Stimulated activated CD4-positive, alpha-beta T cell treated with anti-CD3 and anti-CD28 coated beads, Interleukin-2, amount 100 ng/mL, for 48 hours (primary cell): ENCODE measurements at regions not wholly inside any gene's neighbourhood (a gene's known extent, or its start where the extent isn't known, plus 50 kb on each side); places are given as distances from the start of the nearest gene placed in this dataset.
A peak's percentile ranks its signal among the peaks of the same experiment; 100 is the strongest.
"Not testable (repeated sequence)": the region's sequence is repeated elsewhere in the genome, so short reads cannot be mapped to it uniquely, and the experiment has no call there.

Experiments
- DNase-seq, 2 donors: peaks; one replicate each; pipeline ENCODE4 v3.0.0-alpha.2; 2020

GRCh38 chrX:46366381-46367207, 178.6 kb downstream of the ZNF674 start:
- no peak for DNase-seq

- DNase-seq: no peak
Measured at GRCh38 chrX:46354481-46354880, 190.7 kb downstream of the ZNF674 start.

DNA sequence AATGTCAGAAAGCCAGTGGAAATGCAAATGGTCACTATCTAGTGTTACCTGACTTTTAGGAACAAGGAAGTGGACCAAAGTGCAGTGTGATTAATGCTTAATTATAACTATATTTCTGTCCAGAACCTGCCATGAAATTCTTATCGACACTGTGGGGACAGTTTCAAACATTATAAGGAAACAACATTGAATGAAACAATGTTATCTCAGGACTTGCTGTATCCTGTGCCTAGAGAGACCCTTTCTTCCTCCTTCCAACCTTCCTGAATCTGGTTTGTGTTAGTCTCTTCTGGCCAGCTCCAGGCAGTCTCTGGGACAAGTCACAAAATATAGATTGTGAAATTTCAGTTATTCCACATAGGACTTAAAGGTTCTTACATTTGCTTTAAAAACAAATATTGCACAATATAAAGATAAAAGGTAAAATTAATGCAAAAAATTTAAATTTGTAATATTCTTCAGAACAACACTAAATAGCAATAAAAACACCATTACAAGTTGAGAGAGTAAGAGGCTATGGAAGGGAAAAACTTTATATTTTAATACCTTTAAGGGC, 203.4 kb downstream of the ZNF674 start:
- no peak for DNase-seq

- no peak for DNase-seq
Measured at GRCh38 chrX:46340696-46341095, 204.5 kb downstream of the ZNF674 start.

DNA sequence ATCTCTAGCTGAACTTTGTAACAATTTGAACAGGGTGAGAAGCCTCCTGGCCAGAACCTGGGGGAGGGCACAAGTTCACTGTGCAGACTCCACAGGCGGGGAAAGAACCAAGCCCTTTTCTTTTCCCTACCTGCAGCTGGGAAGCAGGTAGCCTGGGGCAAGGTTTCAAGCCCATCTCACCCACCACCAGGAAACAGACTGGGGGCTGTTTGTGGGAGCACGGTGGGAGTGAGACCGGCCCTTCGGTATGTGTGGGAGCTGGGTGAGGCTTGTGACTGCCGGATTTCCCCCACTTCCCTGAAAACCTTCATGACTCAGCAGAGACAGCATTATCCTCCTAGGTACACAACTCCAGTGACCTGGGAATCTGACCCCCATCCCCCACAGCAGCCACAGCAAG, 211.7 kb downstream of the ZNF674 start:
- DNase-seq: no peak

GRCh38 chrX:46330981-46331380, 214.2 kb downstream of the ZNF674 start:
- no peak for DNase-seq

DNA sequence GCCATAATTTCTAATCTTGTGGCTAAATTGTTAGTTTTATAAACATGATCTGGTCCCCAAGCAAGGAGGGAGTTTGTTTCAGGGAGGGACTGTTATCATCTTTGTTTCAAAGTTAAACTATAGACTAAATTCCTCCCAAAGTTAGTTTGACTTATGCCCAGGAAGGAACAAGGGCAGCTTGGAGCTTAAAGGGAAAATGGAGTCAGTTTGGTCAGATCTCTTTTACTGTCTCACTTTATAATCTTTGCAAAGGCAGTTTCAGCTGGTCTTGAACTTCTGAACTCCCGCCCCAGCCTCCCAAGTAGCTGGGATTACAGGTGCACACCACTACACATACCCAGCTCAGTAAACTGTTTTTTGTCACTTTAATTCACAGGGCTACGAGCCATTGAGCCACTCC, 214.7 kb downstream of the ZNF674 start:
- DNase-seq: no peak

- DNase-seq: no peak
Measured at GRCh38 chrX:46328133-46328532, 217.1 kb downstream of the ZNF674 start.

- no peak for DNase-seq
Measured at GRCh38 chrX:46327566-46328115, 217.6 kb downstream of the ZNF674 start.

GRCh38 chrX:46326161-46326560, 219.1 kb downstream of the ZNF674 start:
- DNase-seq: no peak

- DNase-seq: peak; percentile 15 to 36
Measured at GRCh38 chrX:46325312-46325877, 219.8 kb downstream of the ZNF674 start.

DNA sequence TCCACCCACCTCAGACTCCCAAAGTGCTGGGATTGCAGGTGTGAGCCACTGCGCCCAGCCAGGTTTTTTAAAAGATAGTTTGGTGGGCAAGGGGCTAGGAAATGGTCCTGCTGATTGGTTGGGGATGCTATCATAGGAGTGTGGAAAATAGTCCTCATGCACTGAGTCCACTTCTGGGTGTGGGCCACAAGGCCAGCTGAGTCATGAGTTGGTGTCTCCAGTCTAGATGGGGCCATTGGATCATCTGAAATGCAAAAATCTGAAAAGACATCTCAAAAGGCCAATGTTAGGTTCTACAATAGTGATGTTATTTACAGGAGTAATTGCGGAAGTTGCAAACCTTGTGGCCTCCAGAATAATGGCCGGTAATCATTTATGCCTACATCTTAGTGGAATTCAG, 221.1 kb downstream of the ZNF674 start:
- DNase-seq: no peak

DNA sequence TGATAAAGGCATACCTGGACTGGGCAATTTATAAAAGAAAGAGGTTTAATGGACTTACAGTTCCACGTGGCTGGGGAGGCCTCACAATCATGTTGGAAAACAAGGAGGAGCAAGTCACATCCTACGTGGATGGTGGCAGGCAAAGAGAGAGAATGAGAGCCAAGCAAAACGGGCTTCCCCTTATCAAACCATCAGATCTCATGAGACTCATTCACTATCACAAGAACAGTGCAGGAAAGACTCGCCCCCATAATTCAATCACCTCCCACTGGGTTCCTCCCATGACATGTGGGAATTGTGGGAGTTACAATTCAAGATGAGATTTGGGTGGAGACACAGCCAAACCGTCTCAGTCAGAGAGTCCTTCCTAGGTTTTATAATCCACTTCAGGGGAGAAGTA, 222.3 kb downstream of the ZNF674 start:
- not testable (repeated sequence) for DNase-seq

DNA sequence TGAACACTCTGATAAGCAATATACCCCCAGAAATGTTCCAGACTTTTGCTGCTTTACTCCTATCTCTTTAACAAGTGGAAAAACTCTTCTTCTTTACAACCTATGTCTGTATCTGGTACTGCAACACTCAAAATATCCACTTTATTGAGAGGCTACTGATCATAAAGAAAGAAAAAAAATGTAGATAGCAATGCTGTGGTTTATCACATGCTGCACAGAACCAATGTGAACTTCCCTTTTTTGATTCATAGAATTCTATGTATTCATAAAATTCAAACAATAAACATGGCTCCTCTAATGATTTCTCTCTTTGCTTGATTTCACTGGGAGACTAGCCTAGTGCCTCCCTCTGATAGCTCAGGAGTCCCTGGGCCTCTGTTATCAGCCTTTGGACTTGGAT, 223.5 kb downstream of the ZNF674 start:
- DNase-seq: no peak

DNA sequence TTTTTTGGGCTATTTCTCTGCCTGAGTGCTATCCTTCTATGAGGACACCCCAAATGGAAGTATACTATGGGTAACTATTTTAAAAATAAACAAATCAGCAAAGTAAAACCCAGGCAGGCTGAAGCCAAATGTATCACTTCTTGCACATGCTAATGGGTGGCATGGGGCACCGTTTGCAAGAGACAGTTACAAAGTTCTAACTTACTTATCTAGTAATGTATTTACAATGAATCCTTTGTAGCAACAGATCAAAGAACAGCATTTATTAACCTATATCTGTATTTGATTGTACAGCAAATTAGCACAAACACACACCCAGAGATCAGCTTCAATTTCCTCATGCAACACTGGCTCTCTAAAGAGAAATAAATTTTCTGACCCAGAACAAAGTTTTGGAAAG, 225.5 kb downstream of the ZNF674 start:
- no peak for DNase-seq

GRCh38 chrX:46318551-46318950, 226.7 kb downstream of the ZNF674 start:
- no peak for DNase-seq

DNA sequence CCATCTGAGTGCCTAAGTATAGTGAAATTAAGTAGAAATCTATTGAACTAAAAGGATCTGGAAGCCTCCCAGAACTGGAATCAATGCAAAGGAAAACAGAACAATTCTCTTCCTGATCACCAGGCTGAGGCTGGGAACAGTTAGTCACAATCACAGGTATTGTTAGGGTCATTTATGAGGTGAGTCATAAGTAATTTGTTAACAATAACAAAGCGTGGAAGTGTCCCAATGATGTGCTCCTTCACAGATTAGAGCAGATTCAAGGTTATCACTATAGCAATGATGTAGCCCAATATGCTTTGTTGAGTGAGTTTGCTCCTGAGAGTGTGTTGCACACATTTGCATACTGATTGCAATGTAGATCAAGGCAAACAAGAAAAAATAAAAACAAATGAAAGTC, 228.1 kb downstream of the ZNF674 start:
- DNase-seq: no peak

DNA sequence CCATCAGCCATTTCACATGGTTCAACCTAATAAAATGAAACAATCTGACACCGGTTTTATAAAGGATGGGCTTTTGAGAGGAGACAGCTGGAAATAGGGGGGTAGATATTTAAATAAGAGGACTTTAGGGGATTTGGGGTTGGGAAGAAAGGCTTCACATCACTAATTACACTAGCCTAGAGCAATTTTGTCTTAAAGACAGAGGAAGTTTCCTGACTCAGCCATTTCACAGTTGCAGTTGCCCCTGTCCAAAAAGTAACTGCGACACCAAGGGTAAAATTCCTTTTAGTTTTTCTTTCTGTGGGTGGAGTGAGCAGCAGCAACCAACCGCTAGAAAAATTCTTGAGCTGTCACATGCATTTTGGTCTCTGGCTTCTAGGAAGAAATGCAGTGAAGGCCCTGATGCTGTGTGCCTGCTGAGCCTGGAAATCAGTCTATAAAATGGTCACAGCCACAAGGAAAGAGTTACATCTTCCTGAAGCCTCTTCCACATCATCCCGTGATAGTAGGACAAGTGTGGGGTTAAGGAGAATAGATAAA, 233.6 kb downstream of the ZNF674 start:
- DNase-seq: no peak

- no peak for DNase-seq
Measured at GRCh38 chrX:46310815-46311497, 234.3 kb downstream of the ZNF674 start.

DNA sequence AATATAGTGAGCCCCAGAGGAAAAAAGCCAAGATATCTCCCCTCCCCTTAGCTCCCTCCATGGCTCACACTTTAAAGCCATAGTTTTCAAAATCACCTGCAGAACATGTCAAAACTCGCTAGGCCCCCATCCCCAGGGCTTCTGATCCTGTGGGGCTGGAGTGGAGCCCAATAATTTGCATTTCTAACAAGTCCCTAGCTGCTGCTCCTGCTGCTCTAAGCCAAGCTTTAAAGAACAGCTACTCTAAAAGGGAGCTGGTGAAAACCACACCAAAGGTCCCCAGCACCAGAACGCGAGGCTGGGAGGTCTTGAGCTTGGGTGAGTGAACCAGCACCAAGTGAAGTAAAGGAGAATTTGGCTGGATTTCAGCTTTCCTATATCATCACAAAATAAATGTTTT, 237.1 kb downstream of the ZNF674 start:
- DNase-seq: no peak

DNA sequence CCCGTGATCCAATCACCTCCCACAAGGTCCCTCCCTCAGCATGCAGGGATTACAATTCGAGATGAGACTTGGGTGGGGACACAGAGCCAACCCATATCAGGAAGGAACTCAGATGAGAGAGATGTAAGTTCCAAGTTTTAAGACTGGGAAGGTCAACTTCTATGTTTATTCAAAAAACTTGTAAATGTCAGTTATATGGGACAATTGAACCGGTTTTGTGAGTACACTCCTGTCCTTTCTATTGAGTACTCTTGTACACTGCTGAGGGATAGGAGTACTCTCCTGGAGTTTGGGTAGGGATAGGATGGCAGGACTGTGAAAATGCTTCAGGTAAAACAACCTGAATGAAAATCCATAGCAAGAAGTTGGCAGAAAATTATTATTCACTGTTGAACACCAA, 239.1 kb downstream of the ZNF674 start:
- DNase-seq: no peak

DNA sequence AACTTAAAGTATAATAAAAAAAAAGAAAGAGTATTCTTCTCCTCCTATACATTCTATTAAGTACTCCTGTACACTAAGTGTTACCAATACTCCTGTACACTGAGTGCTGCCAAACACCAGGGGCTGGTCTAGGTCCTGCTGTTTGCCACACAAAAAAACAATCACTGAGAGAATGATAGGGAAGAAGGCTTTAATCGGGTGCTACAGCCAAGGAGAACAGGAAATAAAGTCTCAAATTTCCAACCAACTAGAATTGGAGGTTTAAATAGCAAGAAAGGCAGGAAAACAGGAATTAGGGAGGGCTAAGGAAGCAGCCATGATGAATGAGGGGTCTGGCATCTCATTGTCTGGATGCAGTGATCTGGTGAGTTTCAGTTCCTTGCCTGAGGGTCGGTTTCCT, 239.8 kb downstream of the ZNF674 start:
- DNase-seq: no peak

DNA sequence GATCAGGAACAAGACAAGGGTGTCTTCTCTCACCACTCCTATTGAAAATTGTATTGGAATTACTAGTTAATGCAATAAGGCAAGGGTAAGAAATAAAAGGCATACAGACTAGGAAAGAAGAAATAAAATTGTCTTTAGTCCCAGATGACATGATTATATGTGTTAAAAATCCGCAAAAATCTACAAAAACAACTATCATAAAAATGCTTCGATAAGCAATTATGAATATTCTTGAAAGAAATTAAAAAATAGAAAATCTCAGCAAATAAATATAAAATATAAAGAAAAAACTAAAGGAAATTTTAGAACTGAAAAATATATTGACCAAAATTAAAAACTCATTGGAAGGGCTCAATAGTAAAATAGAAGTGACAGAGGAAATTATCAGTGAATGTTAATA, 243.3 kb downstream of the ZNF674 start:
- no peak for DNase-seq
